ENCODE measurements at regions not wholly inside any gene's neighbourhood (a gene's known extent, or its start where the extent isn't known, plus 50 kb on each side); places are given as distances from the start of the nearest gene placed in this dataset.

DNA sequence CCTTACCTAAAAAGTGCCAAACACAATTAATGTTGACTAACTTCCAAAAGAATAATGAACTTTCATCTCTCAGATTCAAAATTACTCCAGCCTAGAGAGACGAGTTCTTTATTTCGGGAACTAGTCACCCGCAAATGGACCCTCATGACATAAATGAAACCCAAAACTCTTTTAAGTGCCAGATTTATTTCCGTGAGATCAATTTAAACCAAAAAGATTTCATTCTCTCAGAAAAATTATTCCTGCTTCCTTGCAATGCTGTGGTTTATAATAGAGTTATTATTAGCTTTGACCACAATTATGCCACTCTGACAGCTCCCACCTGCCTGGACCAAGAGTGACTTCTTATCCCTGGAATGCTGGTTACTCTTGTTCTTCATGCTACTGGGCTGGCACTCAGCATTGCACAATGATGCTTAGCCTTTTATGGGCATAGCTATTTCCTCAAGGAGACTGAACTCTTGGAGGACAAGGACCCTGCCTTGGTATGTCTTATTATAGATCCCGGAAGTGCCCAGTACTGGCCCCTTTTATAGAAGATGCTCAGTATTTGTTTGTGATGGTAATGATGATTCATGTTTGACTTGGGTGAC lies 183.5 kb downstream of the SNX18 start:
- TF ChIP-seq, protein P1, sequence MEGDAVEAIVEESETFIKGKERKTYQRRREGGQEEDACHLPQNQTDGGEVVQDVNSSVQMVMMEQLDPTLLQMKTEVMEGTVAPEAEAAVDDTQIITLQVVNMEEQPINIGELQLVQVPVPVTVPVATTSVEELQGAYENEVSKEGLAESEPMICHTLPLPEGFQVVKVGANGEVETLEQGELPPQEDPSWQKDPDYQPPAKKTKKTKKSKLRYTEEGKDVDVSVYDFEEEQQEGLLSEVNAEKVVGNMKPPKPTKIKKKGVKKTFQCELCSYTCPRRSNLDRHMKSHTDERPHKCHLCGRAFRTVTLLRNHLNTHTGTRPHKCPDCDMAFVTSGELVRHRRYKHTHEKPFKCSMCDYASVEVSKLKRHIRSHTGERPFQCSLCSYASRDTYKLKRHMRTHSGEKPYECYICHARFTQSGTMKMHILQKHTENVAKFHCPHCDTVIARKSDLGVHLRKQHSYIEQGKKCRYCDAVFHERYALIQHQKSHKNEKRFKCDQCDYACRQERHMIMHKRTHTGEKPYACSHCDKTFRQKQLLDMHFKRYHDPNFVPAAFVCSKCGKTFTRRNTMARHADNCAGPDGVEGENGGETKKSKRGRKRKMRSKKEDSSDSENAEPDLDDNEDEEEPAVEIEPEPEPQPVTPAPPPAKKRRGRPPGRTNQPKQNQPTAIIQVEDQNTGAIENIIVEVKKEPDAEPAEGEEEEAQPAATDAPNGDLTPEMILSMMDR (conservative IDR thresholded peaks at IDR 0.05) = no peak
- TF ChIP-seq EZH2 (IDR thresholded peaks at IDR 0.05; ENCODE audit: low read depth) = no peak

All from PC-9 (cell line).